Ovary (tissue), 7 donors: ENCODE measurements at regions not wholly inside any gene's neighbourhood (a gene's known extent, or its start where the extent isn't known, plus 50 kb on each side); places are given as distances from the start of the nearest gene placed in this dataset.

Experiments
- DNase-seq, 5 donors: peaks; one replicate each; pipeline ENCODE4 v3.0.0-alpha.2; 2019 to 2020
- H3K27ac ChIP-seq, 2 donors: fragments of 200-600 bp; one replicate each; pipeline versions ENCODE4 v1.5.1 to v1.8.0; 2019 to 2022
- H3K27me3 ChIP-seq: fragments of 200-600 bp; one replicate; pipeline ENCODE4 v1.8.0; 2022
- H3K36me3 ChIP-seq: fragments of 200-600 bp; sonication (generic); one replicate; pipeline ENCODE4 v1.5.1; 2019
- H3K4me1 ChIP-seq: one replicate; pipeline ENCODE4 v1.8.1; 2013; ENCODE audit warnings: mild to moderate bottlenecking, moderate library complexity; ENCODE audit not compliant: insufficient read depth
- H3K4me3 ChIP-seq: fragments of 200-600 bp; sonication (generic); one replicate; pipeline ENCODE4 v1.5.1; 2017
- H3K9me3 ChIP-seq, 2 donors: fragments of 200-600 bp in 1 of 2; sonication (generic) in 1 of 2; one replicate each; pipeline versions ENCODE4 v1.5.1 to v1.8.1; 2013 to 2019; ENCODE audit warnings: mild to moderate bottlenecking in 1 of 2, moderate library complexity in 1 of 2
- CTCF ChIP-seq, 3 donors: fragments of 450-650 bp in 2 of 3; fragments of 200-600 bp in 1 of 3; IDR thresholded peaks; one replicate each; pipeline versions ENCODE4 v1.5.1 to v1.8.0; 2016 to 2022; ENCODE audit warnings: antibody characterized with exemption in 3 of 3, mild to moderate bottlenecking in 1 of 3
- EP300 ChIP-seq: sonication (generic); formaldehyde crosslinking; IDR thresholded peaks from one replicate; pipeline ENCODE4 v1.6.1; 2017; ENCODE audit warnings: antibody characterized with exemption
- POLR2A ChIP-seq: fragments of 450-650 bp; IDR thresholded peaks from one replicate; pipeline ENCODE4 v1.6.1; 2017; ENCODE audit warnings: antibody characterized with exemption, mild to moderate bottlenecking, moderate library complexity
- WGBS, 3 donors: extraction: QIAGEN DNeasy Blood & Tissue Kit in 1 of 3; methylation state at CpG; one replicate each; pipeline versions ENCODE4 v1.1.5 to v1.1.7; 2013 to 2017; 5-methylcytosine and 5-hydroxymethylcytosine counted together
- intact Hi-C, 4 donors: fragments of 100-400 bp; cut with DNase I; formaldehyde crosslinking; loops; one replicate each; pipeline versions ENCODE4 v1.11.0 to v1.15.1; 2022 to 2023
- donor health status: DM: no; HTN: no; CAD: no; lungs with moderate emphysema.
- donor health status: DM: no; HTN: no; CAD: no.
- donor health status: Bipolar disorder and iron deficiency.
- donor health status: DM: no; HTN: no; CAD: no.
- donor health status: DM: yes; HTN: yes; CAD: no.

- Histone ChIP-seq H3K27me3 (no peaks in the 10 kb centered on the region), H3K36me3 (no peaks in the 10 kb centered on the region), H3K9me3 (no peaks in the 10 kb centered on the region), H3K4me3 (no peak overlapping the region), H3K4me1 (no peaks in the 10 kb centered on the region), H3K27ac (no peak overlapping the region)
- no peak for TF ChIP-seq POLR2A
- no peak for TF ChIP-seq EP300
- TF ChIP-seq CTCF (IDR thresholded peaks at IDR 0.05) = no peak
- intact Hi-C loops = no loop called here
- DNase-seq = no peak
These were observed 483.9 kb upstream of the BRINP1 start for GRCh38 chr9:119853126-119853525.

- Histone ChIP-seq H3K4me1 (no peaks in the 10 kb centered on the region), H3K27me3 (no peaks in the 10 kb centered on the region), H3K9me3 (no peaks in the 10 kb centered on the region), H3K27ac (no peak overlapping the region), H3K36me3 (no peaks in the 10 kb centered on the region), H3K4me3 (no peak overlapping the region)
- DNase-seq = no peak
- TF ChIP-seq POLR2A (no peak), CTCF (IDR thresholded peaks at IDR 0.05) (no peak), EP300 (no peak)
- intact Hi-C loops = no loop called here
- WGBS, 3 donors = 29 to 53% (median 40%) methylated on average over 7 of the region's 7 CpGs
These were observed 483.2 kb upstream of the BRINP1 start for GRCh38 chr9:119852390-119852789.

- Histone ChIP-seq H3K36me3 (no peaks in the 10 kb centered on the region), H3K9me3 (no peaks in the 10 kb centered on the region), H3K4me1 (peaks cover 2% of the 10 kb centered on the region), H3K4me3 (no peak overlapping the region), H3K27ac (no peak overlapping the region), H3K27me3 (no peaks in the 10 kb centered on the region)
- TF ChIP-seq POLR2A (no peak), CTCF (IDR thresholded peaks at IDR 0.05) (no peak), EP300 (no peak)
- intact Hi-C loops = no loop called here
- 60 to 79% (median 64%) methylated on average over 3 of the region's 3 CpGs for whole genome bisulfite sequencing, 3 donors
- no peak for DNase-seq
These were observed 475.2 kb upstream of the BRINP1 start for GRCh38 chr9:119844431-119844830.

GRCh38 chr9:119841016-119841415 lies 471.8 kb upstream of the BRINP1 start:
- 43 to 49% (median 48%) methylated on average over 2 of the region's 2 CpGs for WGBS, 3 donors

More at GRCh38 chr9:119841016-119841415, 471.8 kb upstream of the BRINP1 start:
- H3K4me1 ChIP-seq = peaks cover 2% of the 10 kb centered on the region
- H3K27ac ChIP-seq = no peak overlapping the region
- H3K9me3 ChIP-seq = no peaks in the 10 kb centered on the region
- no peak for DNase-seq
- no peaks in the 10 kb centered on the region for H3K27me3 ChIP-seq
- H3K4me3 ChIP-seq = no peak overlapping the region
- H3K36me3 ChIP-seq = no peaks in the 10 kb centered on the region
- intact Hi-C loops = no loop called here
- TF ChIP-seq POLR2A (no peak), EP300 (no peak), CTCF (IDR thresholded peaks at IDR 0.05) (no peak)
